ENCODE measurements at regions not wholly inside any gene's neighbourhood (a gene's known extent, or its start where the extent isn't known, plus 50 kb on each side); places are given as distances from the start of the nearest gene placed in this dataset.

GRCh38 chr18:29647700-29648099, 1394.8 kb downstream of the DSC3 start:
- FAIRE-seq = no peak

- FAIRE-seq = no peak
These were observed 1398.3 kb downstream of the DSC3 start for GRCh38 chr18:29644276-29644675.

GRCh38 chr18:29629493-29630036, 1413.0 kb downstream of the DSC3 start:
- FAIRE-seq = no peak

GRCh38 chr18:29626094-29626493, 1416.4 kb downstream of the DSC3 start:
- no peak for FAIRE-seq

- FAIRE-seq = no peak
These were observed 1425.7 kb downstream of the DSC3 start for GRCh38 chr18:29616867-29617266.

- no peak for FAIRE-seq
These were observed 1432.1 kb upstream of the CDH2 start for GRCh38 chr18:29608982-29609381.

- no peak for FAIRE-seq
These were observed 1428.4 kb upstream of the CDH2 start for GRCh38 chr18:29605365-29605764.

GRCh38 chr18:29596959-29597358, 1420.0 kb upstream of the CDH2 start:
- FAIRE-seq = no peak

- FAIRE-seq = no peak
These were observed 1417.6 kb upstream of the CDH2 start for GRCh38 chr18:29594493-29594892.

GRCh38 chr18:29588446-29589100, 1411.6 kb upstream of the CDH2 start:
- FAIRE-seq = no peak

- FAIRE-seq = no peak
These were observed 1409.3 kb upstream of the CDH2 start for GRCh38 chr18:29586210-29586609.

GRCh38 chr18:29560270-29560669, 1383.3 kb upstream of the CDH2 start:
- FAIRE-seq = no peak

- FAIRE-seq = no peak
These were observed 1379.1 kb upstream of the CDH2 start for GRCh38 chr18:29556070-29556469.

- no peak for FAIRE-seq
These were observed 1372.8 kb upstream of the CDH2 start for GRCh38 chr18:29549759-29550158.

- no peak for FAIRE-seq
These were observed 1370.7 kb upstream of the CDH2 start for GRCh38 chr18:29547626-29548025.

GRCh38 chr18:29540548-29540947, 1363.6 kb upstream of the CDH2 start:
- no peak for FAIRE-seq

GRCh38 chr18:29531746-29532145, 1354.8 kb upstream of the CDH2 start:
- no peak for FAIRE-seq

- FAIRE-seq = no peak
These were observed 1346.4 kb upstream of the CDH2 start for GRCh38 chr18:29523371-29523770.

- FAIRE-seq = no peak
These were observed 1335.8 kb upstream of the CDH2 start for GRCh38 chr18:29512761-29513160.

GRCh38 chr18:29512203-29512602, 1335.3 kb upstream of the CDH2 start:
- FAIRE-seq = no peak

GRCh38 chr18:29501952-29502351, 1325.0 kb upstream of the CDH2 start:
- FAIRE-seq = no peak

GRCh38 chr18:29496152-29496680, 1319.3 kb upstream of the CDH2 start:
- no peak for FAIRE-seq

GRCh38 chr18:29494371-29494770, 1317.4 kb upstream of the CDH2 start:
- no peak for FAIRE-seq

GRCh38 chr18:29491907-29492306, 1315.0 kb upstream of the CDH2 start:
- no peak for FAIRE-seq

- no peak for FAIRE-seq
These were observed 1311.7 kb upstream of the CDH2 start for GRCh38 chr18:29488617-29489016.
